Gastrocnemius medialis (tissue), 4 donors: ENCODE measurements at regions not wholly inside any gene's neighbourhood (a gene's known extent, or its start where the extent isn't known, plus 50 kb on each side); places are given as distances from the start of the nearest gene placed in this dataset.
"Not testable (repeated sequence)": the region's sequence is repeated elsewhere in the genome, so short reads cannot be mapped to it uniquely, and the experiment has no call there.

Experiments used
- ATAC-seq, 2 donors: fragments of 150-250 bp; one replicate each; pipeline ENCODE4 v1.9.1; 2016
- DNase-seq, 2 donors: peaks; one replicate each; pipeline ENCODE4 v3.0.0-alpha.2; 2019
- H3K27ac ChIP-seq, 4 donors: fragments of 200-600 bp; sonication (generic); 1 replicate in 1 of 4; 2 replicates in 3 of 4; pipeline ENCODE4 v1.5.1; 2016 to 2018; ENCODE audit warnings: mild to moderate bottlenecking in 2 of 4, moderate library complexity in 1 of 4
- H3K27me3 ChIP-seq, 3 donors: fragments of 200-600 bp; sonication (generic) in 2 of 3; 1 replicate in 1 of 3; 2 replicates in 2 of 3; pipeline versions ENCODE4 v1.5.1 to v1.6.0; 2016 to 2019; ENCODE audit warnings: mild to moderate bottlenecking in 1 of 3, moderate library complexity in 1 of 3
- H3K36me3 ChIP-seq, 2 donors: fragments of 200-600 bp; sonication (generic) in 1 of 2; one replicate each; pipeline ENCODE4 v1.5.1; 2017 to 2018
- H3K4me1 ChIP-seq, 2 donors: fragments of 200-600 bp; sonication (generic) in 1 of 2; one replicate each; pipeline ENCODE4 v1.5.1; 2016 to 2017; ENCODE audit warnings: mild to moderate bottlenecking in 2 of 2
- H3K4me3 ChIP-seq, 4 donors: fragments of 200-600 bp; sonication (generic) in 3 of 4; 1 replicate in 1 of 4; 2 replicates in 3 of 4; pipeline ENCODE4 v1.5.1; 2016 to 2019; ENCODE audit warnings: mild to moderate bottlenecking in 2 of 4
- H3K9me3 ChIP-seq, 3 donors: fragments of 200-600 bp; sonication (generic) in 2 of 3; 1 replicate in 1 of 3; 2 replicates in 2 of 3; pipeline ENCODE4 v1.5.1; 2016 to 2019
- POLR2A ChIP-seq, 2 donors: fragments of 450-650 bp; IDR thresholded peaks; one replicate each; pipeline ENCODE4 v1.6.1; 2017; ENCODE audit warnings: antibody characterized with exemption in 2 of 2, mild to moderate bottlenecking in 2 of 2, moderate library complexity in 2 of 2
- in situ Hi-C, 4 donors: fragments of 200-750 bp; cut with MboI; loops; one replicate each; pipeline versions ENCODE4 v1.15.0 to v1.8.0; 2017; ENCODE audit warnings: low sequenced_read_pairs in 4 of 4
- intact Hi-C: fragments of 100-400 bp; cut with DNase I; formaldehyde crosslinking; loops from one replicate; pipeline ENCODE4 v1.15.1; 2023; ENCODE audit warnings: low total_unique reads
- TF ChIP-seq, protein P1 (sequence below), 5 experiments: fragments of 450-650 bp in 3 of 5; fragments of 200-600 bp in 2 of 5; sonication (generic) in 2 of 5; IDR thresholded peaks in 4 of 5; conservative IDR thresholded peaks in 1 of 5; 1 replicate in 4 of 5; 2 replicates in 1 of 5; pipeline ENCODE4 v1.5.1; 2016 to 2019; ENCODE audit warnings: antibody characterized with exemption in 5 of 5, mild to moderate bottlenecking in 3 of 5, moderate library complexity in 3 of 5

DNA sequence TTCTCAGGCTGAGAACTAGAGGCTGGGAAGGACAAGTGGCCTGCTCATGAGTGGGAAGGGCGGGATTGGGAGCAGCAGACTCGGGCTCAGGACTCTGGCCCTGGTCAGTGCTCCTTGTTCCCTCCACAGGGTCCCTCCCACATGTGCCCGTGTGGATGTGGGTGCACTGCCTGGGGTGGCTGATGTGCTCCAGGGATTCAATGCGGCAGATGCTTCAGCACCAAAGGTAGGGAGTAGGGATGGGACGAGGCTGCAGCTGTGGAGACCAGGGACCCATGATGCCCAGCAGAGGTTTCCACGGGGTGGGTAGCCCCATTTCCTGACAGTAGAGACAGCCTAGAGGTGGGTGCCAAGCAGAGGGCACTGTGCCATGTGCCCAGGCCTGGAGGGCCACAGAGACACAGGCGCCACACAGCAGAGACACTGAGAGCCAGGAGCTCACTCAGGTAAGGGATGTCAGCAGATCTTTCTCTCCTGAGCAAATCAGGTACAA, 89.5 kb downstream of the GGTLC2 start:
- intact Hi-C loops, result no loop called here
- no peaks in the 10 kb centered on the region for H3K9me3 ChIP-seq
- no peaks in the 10 kb centered on the region for H3K27me3 ChIP-seq
- no peak overlapping the region for H3K27ac ChIP-seq
- no peak for DNase-seq
- H3K4me1 ChIP-seq, result no peaks in the 10 kb centered on the region
- no peak for TF ChIP-seq POLR2A (IDR thresholded peaks at IDR 0.05)
- in situ Hi-C loops, result no loop called here
- no peak overlapping the region for H3K4me3 ChIP-seq
- no peak for ATAC-seq
- no peaks in the 10 kb centered on the region for H3K36me3 ChIP-seq

DNA sequence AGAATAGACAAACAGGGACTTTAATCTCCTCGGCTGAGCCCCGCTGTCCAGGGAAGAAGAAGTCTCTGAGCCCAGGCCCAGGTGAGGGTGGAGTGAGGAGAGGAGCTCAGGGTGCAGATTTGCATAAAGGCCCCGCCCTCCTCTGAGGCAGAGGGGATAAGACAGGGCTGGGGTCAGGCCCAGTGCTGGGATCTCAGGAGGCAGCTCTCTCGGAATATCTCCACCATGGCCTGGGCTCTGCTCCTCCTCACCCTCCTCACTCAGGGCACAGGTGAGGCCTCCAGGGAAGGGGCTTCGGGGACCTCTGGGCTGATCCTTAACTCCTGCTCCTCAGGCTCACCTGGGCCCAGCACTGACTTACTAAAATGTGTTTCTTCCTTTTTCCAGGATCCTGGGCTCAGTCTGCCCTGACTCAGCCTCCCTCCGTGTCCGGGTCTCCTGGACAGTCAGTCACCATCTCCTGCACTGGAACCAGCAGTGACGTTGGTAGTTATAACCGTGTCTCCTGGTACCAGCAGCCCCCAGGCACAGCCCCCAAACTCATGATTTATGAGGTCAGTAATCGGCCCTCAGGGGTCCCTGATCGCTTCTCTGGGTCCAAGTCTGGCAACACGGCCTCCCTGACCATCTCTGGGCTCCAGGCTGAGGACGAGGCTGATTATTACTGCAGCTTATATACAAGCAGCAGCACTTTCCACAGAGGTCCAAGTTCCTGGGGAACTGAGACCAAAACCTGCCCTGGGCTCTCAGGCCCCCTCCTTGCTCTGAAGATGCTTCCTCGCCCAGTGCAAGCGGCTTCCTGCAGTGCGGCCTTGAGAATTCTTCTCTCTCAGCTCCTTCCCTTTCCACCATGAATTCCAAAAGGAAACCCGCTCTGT, 90.2 kb downstream of the GGTLC2 start:
- H3K4me3 ChIP-seq, H3K27ac ChIP-seq, H3K4me1 ChIP-seq, H3K9me3 ChIP-seq, H3K27me3 ChIP-seq, intact Hi-C loops, H3K36me3 ChIP-seq, DNase-seq, ATAC-seq, in situ Hi-C loops: not testable (repeated sequence)

DNA sequence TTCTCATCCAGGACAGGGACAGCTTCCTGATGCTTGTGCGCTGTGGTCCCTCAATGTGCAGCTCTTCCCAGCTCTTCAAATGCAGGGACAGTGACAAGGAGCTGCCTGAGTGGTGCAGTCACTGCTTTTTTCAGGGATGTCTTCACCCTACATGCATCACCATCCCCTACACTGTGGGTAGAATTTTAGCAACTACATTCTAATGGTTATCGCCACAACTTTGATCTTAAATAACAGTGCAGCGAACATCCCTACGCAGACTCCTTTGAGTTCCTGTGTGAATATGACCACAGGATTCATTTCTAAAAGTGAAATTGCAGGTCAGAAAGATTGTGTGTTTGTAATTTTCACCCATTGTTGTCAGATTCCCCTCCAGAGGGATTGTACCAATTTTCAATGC, 90.9 kb downstream of the GGTLC2 start:
- H3K36me3 ChIP-seq, intact Hi-C loops, H3K9me3 ChIP-seq, in situ Hi-C loops, H3K27ac ChIP-seq, DNase-seq, H3K27me3 ChIP-seq, ATAC-seq, H3K4me1 ChIP-seq, H3K4me3 ChIP-seq: not testable (repeated sequence)

DNA sequence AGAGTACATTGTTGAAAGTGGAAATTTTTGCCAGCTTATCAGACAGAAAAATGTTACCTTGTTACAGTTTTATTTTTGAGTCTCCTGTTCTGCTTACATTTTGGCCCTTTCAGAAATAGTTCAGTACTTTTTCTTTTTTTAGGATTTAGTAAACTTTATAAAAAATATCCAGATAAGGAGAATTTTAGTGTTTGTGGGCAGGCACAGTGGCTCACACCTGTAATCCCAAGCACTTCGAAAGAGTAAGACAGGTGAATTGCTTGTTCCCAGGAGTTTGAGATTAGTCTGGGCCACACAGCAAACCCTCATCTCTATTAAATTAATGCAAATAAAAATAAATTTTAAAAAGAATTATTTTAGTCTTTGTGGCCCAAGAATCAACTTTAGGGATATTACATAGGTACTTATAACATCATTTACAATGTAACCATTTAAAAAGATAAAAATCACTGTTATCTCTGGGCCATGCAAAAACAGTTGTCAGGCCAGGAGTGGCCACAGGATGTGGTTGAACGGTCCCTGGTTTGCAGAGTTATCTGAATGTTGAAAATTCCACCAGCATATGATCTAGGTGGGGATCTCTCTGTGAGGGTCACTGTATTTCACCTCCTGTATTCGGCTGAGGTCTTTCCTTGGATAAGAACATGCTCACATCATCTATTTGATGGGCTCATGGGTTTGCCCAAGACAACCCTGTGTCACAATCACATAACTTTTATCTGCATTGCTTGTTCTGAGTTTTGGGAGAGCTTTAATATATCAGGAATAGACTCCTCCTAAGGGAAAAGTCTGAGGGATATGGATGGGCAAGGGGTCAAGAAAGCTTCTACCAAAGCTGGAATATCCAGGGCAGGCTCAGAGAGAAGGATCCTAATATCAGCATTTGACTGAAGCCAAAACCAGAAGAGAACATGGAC, 91.5 kb downstream of the GGTLC2 start:
- intact Hi-C loops, result no loop called here
- in situ Hi-C loops, result no loop called here
- TF ChIP-seq, protein P1, sequence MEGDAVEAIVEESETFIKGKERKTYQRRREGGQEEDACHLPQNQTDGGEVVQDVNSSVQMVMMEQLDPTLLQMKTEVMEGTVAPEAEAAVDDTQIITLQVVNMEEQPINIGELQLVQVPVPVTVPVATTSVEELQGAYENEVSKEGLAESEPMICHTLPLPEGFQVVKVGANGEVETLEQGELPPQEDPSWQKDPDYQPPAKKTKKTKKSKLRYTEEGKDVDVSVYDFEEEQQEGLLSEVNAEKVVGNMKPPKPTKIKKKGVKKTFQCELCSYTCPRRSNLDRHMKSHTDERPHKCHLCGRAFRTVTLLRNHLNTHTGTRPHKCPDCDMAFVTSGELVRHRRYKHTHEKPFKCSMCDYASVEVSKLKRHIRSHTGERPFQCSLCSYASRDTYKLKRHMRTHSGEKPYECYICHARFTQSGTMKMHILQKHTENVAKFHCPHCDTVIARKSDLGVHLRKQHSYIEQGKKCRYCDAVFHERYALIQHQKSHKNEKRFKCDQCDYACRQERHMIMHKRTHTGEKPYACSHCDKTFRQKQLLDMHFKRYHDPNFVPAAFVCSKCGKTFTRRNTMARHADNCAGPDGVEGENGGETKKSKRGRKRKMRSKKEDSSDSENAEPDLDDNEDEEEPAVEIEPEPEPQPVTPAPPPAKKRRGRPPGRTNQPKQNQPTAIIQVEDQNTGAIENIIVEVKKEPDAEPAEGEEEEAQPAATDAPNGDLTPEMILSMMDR (IDR thresholded peaks at IDR 0.05 in 4 of 5, conservative IDR thresholded peaks at IDR 0.05 in 1 of 5), result no peak
- DNase-seq, result no peak
- Histone ChIP-seq H3K9me3 (no peaks in the 10 kb centered on the region), H3K4me3 (no peak overlapping the region), H3K27me3 (peaks cover 0 to 3% (median 0%) of the 10 kb centered on the region in 3 donors), H3K27ac (no peak overlapping the region), H3K36me3 (no peaks in the 10 kb centered on the region), H3K4me1 (no peaks in the 10 kb centered on the region)
- no peak for ATAC-seq

DNA sequence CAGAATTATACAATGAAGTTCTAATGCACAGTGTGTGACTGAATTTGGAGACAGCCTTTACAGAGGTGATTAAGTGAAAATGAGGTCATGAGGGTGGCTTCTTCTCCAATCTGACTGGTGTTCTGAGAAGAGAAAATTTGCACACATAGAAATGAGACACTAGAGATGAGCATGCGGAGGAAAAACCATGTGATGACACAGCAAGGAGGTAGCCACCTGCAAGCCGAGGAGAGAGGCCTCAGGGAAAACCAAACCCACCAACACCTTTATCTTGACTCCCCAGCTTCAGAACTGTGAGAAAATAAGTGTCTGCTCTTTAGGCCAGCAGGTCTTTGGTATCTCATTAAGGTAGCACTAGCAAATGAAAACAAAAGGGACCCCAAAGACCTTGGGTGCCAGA, 93.2 kb downstream of the GGTLC2 start:
- peaks cover 0 to 7% (median 4%) of the 10 kb centered on the region in 3 donors for H3K27me3 ChIP-seq
- in situ Hi-C loops (no loop called here), intact Hi-C loops (no loop called here)
- ATAC-seq (no peak), DNase-seq (no peak)
- H3K4me1 ChIP-seq, result no peaks in the 10 kb centered on the region
- TF ChIP-seq, protein P1 (IDR thresholded peaks at IDR 0.05 in 4 of 5, conservative IDR thresholded peaks at IDR 0.05 in 1 of 5), result no peak
- no peak for TF ChIP-seq POLR2A (IDR thresholded peaks at IDR 0.05)
- H3K9me3 ChIP-seq, result no peaks in the 10 kb centered on the region
- H3K4me3 ChIP-seq, result no peak overlapping the region
- H3K27ac ChIP-seq, result no peak overlapping the region
- H3K36me3 ChIP-seq, result no peaks in the 10 kb centered on the region
